GM12864 (cell line): ENCODE measurements at regions not wholly inside any gene's neighbourhood (a gene's known extent, or its start where the extent isn't known, plus 50 kb on each side); places are given as distances from the start of the nearest gene placed in this dataset.

Source experiments
- DNase-seq: peaks from one replicate; pipeline ENCODE4 v3.0.0-alpha.2; 2011; ENCODE audit warnings: low read depth
- H3K4me3 ChIP-seq: 2 replicates; pipeline ENCODE4 v1.5.1; 2011; ENCODE audit warnings: mild to moderate bottlenecking, low read depth, low read length, control low read depth
- TF ChIP-seq, protein P1 (sequence below): IDR thresholded peaks from 2 replicates; pipeline ENCODE4 v1.5.1; 2011; ENCODE audit warnings: low read depth, mild to moderate bottlenecking, moderate library complexity, low read length, control low read depth, inconsistent platforms; ENCODE audit errors: missing control alignments

DNA sequence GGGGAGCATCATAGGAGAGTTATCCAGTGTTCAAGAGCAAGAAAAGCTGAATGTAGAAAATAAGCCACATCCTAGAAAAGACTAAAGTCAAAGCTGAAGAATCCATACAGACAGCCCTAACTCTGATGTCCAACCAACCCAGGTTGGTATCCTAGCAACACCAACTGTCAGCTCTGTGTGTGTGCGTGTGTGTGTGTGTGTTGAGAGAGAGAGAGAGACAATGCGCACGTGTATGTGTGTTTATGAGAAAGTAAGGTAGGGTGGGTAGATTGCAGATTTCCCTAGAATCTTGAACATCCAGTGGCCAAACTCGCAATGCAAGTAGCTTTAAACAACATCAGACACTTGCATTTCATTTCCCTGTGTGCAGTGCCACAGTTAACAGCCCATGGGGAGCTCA, 274.9 kb downstream of the FAM181B start:
- TF ChIP-seq, protein P1, sequence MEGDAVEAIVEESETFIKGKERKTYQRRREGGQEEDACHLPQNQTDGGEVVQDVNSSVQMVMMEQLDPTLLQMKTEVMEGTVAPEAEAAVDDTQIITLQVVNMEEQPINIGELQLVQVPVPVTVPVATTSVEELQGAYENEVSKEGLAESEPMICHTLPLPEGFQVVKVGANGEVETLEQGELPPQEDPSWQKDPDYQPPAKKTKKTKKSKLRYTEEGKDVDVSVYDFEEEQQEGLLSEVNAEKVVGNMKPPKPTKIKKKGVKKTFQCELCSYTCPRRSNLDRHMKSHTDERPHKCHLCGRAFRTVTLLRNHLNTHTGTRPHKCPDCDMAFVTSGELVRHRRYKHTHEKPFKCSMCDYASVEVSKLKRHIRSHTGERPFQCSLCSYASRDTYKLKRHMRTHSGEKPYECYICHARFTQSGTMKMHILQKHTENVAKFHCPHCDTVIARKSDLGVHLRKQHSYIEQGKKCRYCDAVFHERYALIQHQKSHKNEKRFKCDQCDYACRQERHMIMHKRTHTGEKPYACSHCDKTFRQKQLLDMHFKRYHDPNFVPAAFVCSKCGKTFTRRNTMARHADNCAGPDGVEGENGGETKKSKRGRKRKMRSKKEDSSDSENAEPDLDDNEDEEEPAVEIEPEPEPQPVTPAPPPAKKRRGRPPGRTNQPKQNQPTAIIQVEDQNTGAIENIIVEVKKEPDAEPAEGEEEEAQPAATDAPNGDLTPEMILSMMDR: no peak
- no peak overlapping the region for H3K4me3 ChIP-seq
- no peak for DNase-seq

DNA sequence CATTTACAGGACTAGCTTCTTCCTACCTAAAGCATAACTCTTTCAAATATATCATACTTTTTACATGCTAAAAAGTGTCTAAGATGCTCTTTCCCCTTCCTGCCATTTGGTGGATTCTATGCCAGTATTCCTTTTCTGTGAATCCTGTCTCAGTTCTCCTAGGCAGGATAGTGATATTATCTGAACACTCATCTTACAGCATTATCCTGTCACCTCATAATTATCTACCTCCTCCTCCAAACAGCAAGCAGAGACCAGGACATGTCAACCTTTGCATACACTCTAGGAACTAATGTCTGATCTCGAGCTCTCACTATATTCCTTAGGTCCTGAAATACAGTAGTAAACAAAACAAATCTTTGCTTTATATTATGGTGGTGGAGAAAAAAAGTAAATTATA, 275.5 kb downstream of the FAM181B start:
- no peak for DNase-seq
- TF ChIP-seq, protein P1: no peak
- H3K4me3 ChIP-seq: no peak overlapping the region

DNA sequence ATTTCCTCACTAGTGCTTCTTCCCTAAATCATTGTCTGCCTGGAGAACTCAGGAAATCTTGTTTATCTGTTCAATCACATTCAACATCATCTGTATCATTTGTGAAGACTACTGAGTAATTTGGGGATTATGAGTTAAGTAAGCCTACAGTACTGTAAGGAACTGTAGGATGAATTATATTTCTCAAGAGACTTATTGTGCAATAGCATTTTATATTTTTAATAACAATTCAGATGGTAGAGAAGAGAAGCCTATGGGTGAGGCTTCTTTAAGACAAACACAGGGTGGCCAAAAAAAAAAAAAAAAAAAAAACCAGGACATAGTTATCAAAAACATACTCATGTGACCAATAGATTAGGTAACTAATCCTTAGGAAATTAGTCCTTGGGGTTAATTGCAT, 282.7 kb downstream of the FAM181B start:
- H3K4me3 ChIP-seq: no peak overlapping the region
- DNase-seq: no peak
- TF ChIP-seq, protein P1: no peak

DNA sequence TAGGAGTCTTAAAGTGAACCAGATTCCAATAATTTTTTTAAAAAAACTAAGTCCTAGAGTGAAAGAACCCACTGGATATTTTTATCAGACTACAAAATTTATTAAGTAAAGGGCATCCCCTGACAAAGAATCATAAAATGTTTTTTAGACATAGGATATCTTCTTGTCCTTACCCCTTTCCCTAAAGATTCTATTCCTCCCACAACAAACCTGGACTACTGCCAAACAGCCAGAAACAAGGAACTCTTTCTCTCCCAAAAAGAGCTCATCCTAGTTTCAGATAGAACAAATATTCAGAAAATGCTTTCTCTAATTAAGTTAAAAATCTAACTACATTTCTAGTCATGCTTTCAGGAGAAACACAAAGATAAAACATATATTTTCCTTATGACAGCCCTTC, 327.1 kb downstream of the FAM181B start:
- no peak overlapping the region for H3K4me3 ChIP-seq
- TF ChIP-seq, protein P1: no peak
- no peak for DNase-seq

DNA sequence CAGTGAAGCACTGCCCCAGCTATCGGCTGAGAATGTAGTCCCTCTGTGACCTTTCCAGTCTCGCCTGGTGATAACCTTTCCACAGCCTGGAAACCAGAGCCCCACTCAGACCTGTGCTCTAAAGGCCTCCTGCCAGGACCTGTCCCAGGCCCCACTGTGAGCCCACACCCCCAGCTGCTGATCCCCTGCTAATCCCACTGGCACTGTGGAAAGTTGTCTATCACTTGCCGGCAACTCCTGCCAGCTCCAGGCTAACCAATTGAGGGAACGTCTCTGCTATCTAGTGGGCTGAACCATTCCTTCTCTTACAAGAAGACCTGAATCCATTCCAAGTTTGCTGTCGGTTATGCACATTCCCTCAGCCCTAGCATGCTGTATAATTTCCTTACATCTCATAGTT, 328.2 kb downstream of the FAM181B start:
- TF ChIP-seq, protein P1: no peak
- no peak overlapping the region for H3K4me3 ChIP-seq
- no peak for DNase-seq

DNA sequence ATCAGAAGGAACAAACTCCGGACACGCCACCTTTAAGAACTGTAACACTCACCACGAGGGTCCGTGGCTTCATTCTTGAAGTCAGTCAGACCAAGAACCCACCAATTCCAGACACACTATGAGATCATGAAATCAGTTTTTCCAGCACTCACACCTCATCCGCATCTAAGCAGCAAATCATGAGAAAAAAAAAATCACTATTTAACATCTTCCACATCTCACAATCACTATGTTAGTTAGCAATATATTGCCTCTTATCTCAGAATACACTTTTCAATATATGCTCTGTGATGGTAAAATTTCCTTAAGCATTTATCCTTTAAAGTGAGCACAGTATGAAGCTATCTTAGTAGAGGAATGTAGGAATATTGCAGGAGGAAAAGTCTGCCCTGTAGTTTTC, 328.7 kb downstream of the FAM181B start:
- TF ChIP-seq, protein P1: no peak
- H3K4me3 ChIP-seq: no peak overlapping the region
- DNase-seq: no peak

DNA sequence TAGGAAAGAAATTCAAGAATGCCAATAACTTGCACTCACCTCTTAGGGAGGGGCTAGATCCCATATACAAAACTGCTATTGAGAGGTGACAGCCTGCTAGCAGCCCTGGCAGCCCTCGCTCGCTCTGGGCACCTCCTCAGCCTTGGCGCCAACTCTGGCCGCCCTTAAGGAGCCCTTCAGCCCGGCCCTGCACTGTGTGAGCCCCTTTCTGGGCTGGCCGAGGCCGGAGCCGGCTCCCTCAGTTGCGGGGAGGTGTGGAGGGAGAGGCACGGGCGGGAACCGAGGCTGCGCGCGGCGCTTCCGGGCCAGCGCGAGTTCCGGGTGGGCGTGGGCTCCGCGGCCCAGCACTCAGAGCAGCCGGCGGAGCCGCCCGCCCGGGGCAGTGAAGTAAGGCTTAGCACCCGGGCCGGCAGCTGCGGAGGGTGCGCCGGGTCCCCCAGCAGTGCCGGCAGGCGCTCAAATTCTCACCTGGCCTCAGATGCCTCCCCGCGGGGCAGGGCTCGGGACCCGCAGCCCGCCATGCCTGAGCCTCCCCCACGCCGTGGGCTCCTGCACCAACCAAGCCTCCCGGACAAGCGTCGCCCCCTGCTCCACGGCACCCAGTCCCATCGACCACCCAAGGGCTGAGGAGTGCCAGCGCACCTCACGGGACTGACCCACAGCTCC, 329.9 kb downstream of the FAM181B start:
- TF ChIP-seq, protein P1: no peak
- no peak overlapping the region for H3K4me3 ChIP-seq
- DNase-seq: no peak
